ENCODE measurements at regions not wholly inside any gene's neighbourhood (a gene's known extent, or its start where the extent isn't known, plus 50 kb on each side); places are given as distances from the start of the nearest gene placed in this dataset.

GRCh38 chr7:22676385-22676784 is 50.6 kb upstream of the IL6 start:
- no peak for DNase-seq (ENCODE audit: low spot score)

- no peak for DNase-seq (ENCODE audit: low spot score)
These were observed 51.1 kb upstream of the IL6 start for GRCh38 chr7:22675917-22676343.

GRCh38 chr7:22675421-22675820 is 51.6 kb upstream of the IL6 start:
- no peak for DNase-seq (ENCODE audit: low spot score)

GRCh38 chr7:22672846-22673680 is 53.9 kb upstream of the IL6 start:
- DNase-seq (ENCODE audit: low spot score) = no peak

GRCh38 chr7:22671177-22671879 is 55.7 kb upstream of the IL6 start:
- peak; percentile 70 for DNase-seq (ENCODE audit: low spot score)

GRCh38 chr7:22670422-22670815 is 56.6 kb upstream of the IL6 start:
- DNase-seq (ENCODE audit: low spot score) = no peak

- no peak for DNase-seq (ENCODE audit: low spot score)
These were observed 57.1 kb upstream of the IL6 start for GRCh38 chr7:22669692-22670421.

DNA sequence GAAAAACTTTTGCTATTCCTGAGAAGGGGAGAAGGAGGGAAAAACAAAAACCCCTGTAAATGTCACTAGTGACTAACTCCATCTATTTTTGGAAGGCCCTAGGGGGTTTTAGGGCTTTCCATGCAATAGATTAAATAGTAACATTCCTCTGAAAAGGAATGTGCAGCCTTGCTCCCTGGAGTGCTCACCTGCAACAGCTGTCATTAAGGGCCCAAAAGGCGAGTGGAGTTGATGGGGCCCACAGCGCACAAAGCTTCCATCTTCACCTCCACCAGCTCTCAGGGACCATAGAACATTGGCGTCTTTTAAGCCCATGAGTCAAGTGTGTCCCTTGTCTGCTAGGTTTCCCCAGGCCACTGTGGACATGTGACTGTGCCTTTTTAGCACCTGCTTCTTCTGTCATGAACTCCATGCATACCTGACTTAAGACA is 58.0 kb upstream of the IL6 start:
- no peak for DNase-seq (ENCODE audit: low spot score)

GRCh38 chr7:22667562-22668239 is 59.3 kb upstream of the IL6 start:
- DNase-seq (ENCODE audit: low spot score) = peak; percentile 46

GRCh38 chr7:22667187-22667561 is 59.8 kb upstream of the IL6 start:
- no peak for DNase-seq (ENCODE audit: low spot score)

DNA sequence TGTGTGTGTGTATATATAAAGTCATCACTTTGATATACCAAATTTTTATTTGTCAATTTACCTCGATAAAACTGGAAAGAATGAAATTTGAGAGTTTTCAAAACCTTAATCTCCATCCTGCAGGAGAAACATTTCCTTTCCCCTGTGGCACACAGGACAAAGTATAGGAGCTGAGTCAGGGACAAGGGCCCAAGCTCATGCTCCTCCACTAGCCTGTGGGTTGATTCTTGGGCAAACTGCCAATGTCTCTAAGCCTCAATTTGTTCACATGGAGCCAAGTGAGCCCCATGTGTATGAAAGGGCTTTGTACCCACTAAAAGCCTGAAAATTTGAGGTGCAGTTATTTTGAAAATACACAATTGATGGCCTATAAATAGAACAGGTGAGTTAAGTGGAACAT is 60.3 kb upstream of the IL6 start:
- no peak for DNase-seq (ENCODE audit: low spot score)

DNA sequence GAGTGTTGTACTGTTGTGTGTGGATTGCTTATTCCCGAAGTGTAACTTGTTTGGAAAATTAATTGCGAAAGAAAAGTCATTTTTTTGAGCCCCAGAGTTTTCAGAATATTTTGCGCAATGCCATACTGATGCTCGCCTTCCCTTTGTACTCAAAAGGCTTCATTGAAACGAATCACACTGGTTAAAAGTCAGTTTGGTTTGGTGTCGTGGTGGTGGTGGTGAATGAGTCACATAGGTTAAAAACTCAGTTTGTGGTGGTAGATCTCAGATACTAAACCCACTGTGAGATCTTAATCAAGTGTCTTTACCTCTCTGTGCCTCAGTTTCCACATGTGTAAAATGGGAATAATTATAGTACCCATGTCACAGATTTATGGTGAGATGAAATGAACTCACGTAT is 61.1 kb upstream of the IL6 start:
- no peak for DNase-seq (ENCODE audit: low spot score)

GRCh38 chr7:22664988-22665798 is 61.8 kb upstream of the IL6 start:
- no peak for DNase-seq (ENCODE audit: low spot score)

- DNase-seq (ENCODE audit: low spot score) = no peak
These were observed 63.3 kb upstream of the IL6 start for GRCh38 chr7:22663721-22664120.

GRCh38 chr7:22663357-22663718 is 63.7 kb upstream of the IL6 start:
- DNase-seq (ENCODE audit: low spot score) = peak; percentile 50

DNA sequence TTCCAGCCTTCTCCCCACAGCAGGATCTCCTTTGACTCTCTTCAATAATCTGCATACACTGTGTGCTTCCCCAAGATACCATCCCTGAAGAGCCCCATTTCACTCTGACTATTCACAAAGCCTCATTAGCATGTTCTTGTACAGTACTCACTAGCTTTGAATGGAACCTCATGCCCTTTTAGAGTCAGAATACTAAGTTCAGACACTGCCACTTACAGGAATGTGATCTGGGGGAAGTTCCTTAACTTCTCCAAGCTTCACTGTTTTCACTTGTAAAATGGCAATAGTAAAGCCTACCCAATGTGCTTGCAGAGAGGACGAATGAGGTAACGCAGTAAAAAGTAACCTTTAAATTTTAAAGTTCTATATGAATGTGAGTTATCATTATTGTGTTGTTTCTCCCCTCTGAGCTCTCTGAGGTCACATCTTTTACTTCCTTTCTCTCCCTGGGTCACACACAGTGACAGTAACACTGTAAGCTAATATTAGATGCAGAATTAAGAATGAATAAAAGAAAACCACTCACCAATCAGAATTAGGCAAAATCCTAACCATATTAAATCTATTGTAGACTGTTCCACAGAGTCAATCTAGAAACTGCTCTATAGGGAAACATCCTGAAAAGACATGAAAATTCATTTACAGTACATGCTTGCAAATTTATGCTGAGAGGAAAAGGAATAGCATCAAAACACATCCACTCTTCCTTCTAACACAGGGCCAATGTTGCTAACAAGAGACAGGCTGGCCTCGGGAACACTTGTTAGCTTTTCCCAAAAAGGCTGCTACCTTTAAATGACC is 64.2 kb upstream of the IL6 start:
- no peak for DNase-seq (ENCODE audit: low spot score)

GRCh38 chr7:22662036-22662435 is 65.0 kb upstream of the IL6 start:
- DNase-seq (ENCODE audit: low spot score) = no peak

DNA sequence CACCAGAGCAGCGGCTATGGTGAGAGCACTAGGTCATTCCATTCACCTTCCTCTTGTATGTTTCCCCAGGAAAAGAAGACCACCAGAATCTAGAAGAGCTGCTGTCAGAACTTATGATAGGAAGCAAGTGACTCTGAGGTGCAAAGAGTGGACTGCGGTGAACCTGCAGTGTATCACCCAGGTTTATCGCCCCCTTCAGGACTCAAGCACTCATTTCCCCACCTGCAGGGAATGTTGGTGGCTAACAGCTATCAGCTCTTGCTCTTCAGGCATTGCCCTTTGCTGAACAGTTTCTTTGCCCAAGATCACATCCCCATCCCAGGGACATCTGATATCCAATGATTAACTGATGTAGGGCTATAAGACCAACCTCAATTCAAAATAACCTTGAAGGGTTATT is 66.3 kb upstream of the IL6 start:
- DNase-seq (ENCODE audit: low spot score) = no peak

- no peak for DNase-seq (ENCODE audit: low spot score)
These were observed 66.7 kb upstream of the IL6 start for GRCh38 chr7:22660293-22660692.

GRCh38 chr7:22659741-22660140 is 67.3 kb upstream of the IL6 start:
- DNase-seq (ENCODE audit: low spot score) = no peak

DNA sequence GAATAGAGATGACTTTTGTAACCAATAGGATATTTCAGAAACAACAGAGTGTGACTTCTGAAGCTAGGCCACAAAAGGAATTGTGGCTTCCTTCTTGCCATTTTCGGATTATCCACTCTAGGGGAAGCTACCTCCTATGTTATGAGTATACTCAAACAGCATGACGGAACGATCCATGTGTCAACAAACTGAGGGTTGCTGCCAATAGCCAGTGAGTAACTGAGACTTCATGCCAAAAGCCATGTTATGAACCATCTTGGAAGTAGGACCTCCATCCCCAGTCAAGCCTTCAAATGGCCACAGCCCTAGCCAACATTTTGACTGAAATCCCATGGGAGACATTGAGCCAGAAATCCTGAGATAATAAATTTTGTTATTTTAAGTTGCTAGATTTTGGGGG is 69.0 kb upstream of the IL6 start:
- no peak for DNase-seq (ENCODE audit: low spot score)

Measured in AG08396 (cell line).